ENCODE measurements at regions not wholly inside any gene's neighbourhood (a gene's known extent, or its start where the extent isn't known, plus 50 kb on each side); places are given as distances from the start of the nearest gene placed in this dataset.
"Not testable (repeated sequence)": the region's sequence is repeated elsewhere in the genome, so short reads cannot be mapped to it uniquely, and the experiment has no call there.

DNA sequence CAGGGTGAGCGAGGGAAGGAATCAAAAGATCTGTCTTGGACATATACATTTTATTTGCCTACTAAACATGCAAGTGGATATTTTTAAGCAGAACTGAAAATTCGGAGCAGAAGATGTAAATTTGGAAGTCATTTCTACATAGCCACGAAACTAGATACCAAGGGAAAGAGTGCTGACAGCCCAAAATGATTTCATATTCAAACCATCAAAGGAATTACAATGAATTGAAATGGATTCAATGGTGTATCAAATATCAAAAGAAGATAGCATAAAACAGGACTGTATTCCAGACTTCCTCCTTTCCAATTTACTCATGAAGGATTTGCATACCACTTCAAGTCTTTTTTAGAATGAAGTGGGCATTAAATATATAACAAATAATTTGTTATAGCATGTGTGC, 313.5 kb upstream of the KITLG start:
- no peak for DNase-seq (ENCODE audit: low read depth, low spot score)

- DNase-seq (ENCODE audit: low read depth, low spot score), result not testable (repeated sequence)
These were observed 311.2 kb upstream of the KITLG start for GRCh38 chr12:88891434-88891833.

GRCh38 chr12:88889326-88890110, 309.2 kb upstream of the KITLG start:
- DNase-seq (ENCODE audit: low read depth, low spot score), result no peak

DNA sequence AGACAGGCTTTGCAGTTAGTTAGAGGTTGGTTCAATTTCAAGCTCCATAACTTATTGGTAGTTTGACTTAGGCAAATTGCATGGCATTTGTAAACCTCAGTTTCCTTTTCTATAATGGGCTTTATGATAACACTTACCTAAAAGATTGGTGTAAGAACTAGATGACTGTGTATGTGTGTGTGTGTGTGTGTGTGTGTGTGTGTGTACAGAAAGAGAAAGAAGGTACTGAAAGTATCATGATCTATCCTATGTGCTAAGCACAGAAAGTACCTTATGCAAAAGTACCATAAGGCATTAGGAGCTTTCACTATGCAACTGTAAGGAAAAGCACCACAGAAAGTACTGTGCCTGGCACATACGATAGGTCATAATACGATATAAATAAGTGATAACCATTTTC, 304.3 kb upstream of the KITLG start:
- DNase-seq (ENCODE audit: low read depth, low spot score), result no peak

- DNase-seq (ENCODE audit: low read depth, low spot score), result no peak
These were observed 302.4 kb upstream of the KITLG start for GRCh38 chr12:88882662-88883061.

DNA sequence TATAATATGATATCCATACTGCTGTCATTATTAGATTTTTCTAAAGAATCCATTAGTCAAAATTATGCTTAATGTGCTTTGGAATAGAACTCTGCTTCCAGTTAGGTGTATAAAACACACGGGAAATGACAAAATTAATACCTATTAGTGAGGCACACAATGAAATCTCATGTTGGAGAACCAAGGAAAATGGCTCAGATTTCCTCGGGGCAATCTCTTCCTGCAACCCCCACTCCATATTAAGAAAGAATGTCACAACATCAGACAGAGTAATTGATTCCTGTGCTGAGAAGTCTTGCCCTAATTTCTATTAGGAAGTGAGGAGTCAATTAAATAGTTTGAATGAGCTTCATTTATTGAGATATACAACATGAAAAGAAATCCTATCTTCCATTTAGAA, 299.8 kb upstream of the KITLG start:
- DNase-seq (ENCODE audit: low read depth, low spot score), result no peak

GRCh38 chr12:88878295-88878694, 298.0 kb upstream of the KITLG start:
- no peak for DNase-seq (ENCODE audit: low read depth, low spot score)

DNA sequence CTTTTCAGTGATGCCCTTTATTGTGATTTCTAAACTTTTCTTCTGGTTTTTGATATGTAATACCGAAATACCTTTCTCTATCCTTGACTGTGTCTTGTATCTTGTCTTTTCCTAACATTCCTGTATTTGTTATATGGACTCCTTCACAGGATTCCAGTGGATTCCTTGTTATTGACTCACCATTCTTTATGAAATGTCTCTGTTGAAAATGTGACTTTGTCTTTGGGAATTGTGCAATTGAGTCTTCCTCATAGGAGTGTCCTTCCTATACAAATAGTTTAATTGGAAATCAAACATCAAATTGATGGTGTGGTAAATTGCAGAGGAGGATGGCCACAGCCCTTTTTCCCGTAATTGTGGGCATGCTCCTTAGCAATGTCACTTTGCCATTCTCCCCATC, 296.6 kb upstream of the KITLG start:
- no peak for DNase-seq (ENCODE audit: low read depth, low spot score)

- no peak for DNase-seq (ENCODE audit: low read depth, low spot score)
These were observed 289.9 kb upstream of the KITLG start for GRCh38 chr12:88870000-88870737.

DNA sequence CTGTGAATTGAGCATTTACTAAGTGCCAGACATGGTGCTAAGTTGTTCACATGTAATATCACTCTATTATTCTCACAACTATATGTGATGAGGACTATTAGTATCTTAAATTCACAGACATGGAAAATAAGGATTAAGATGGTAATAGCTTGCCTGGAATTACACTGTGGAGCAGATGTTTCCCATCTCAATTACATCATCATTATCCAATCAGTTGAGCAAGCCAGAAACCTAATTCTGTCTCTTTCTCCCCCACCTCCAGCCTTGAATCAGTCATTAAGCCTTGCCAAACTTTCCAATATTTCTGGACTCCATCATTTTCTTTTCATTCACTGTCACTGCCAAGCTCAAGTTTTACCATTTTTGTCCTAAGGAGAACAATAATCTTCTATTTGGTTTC, 287.8 kb upstream of the KITLG start:
- no peak for DNase-seq (ENCODE audit: low read depth, low spot score)

DNA sequence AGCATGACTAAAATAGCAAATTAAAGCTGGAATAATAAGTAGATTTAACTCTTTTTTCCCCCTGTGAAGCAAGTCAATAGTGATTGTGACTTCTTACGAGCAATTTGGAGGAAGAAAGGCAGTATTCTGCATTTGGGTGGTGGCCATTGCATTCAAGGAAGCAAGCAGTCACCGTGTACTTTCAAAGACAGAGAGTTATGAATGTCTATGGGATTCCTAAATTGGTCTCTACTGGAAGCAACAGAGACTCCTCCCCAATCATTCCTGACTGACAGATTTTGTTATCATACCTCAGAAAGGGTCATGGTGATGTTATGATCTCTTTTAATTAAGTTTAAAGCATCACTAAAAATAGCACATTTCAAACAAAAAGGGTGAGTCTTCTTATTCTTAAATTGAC, 287.2 kb upstream of the KITLG start:
- no peak for DNase-seq (ENCODE audit: low read depth, low spot score)

DNA sequence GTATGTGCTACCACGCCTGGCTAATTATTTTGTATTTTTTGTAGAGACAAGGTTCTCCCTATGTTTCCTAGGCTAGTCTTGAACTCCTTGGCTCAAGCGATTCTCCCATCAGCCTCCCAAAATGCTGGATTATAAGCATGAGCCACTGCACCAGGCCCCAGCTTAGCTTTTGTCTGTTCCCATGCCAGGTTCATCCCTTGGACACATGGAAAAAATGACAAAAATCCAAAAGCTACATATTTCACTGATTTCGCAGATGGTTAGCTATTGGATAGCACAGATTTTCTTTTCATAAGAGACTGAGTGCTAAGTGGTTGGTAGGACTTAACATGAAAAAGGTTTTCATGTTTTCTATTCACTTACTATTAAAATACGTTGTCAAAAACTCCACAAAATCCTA, 286.6 kb upstream of the KITLG start:
- no peak for DNase-seq (ENCODE audit: low read depth, low spot score)

DNA sequence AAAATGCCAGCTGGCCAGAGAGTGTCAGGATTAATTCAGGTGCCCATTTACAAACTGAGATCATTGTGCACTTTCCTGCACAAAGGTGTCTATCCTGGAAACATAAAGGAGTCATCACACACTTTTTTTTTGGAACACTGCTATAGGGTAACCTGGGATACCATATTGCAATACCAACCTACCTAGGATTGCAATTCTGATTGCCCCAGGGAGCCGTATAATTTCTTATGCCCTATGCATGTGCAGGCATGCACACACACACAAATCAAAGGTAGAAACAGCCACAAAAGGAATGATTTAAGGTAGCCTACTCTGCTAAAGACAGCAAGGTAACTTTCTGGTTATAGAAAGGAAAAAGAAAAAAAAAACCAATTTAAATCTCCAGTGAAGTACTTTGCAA, 285.3 kb upstream of the KITLG start:
- DNase-seq (ENCODE audit: low read depth, low spot score), result no peak

DNA sequence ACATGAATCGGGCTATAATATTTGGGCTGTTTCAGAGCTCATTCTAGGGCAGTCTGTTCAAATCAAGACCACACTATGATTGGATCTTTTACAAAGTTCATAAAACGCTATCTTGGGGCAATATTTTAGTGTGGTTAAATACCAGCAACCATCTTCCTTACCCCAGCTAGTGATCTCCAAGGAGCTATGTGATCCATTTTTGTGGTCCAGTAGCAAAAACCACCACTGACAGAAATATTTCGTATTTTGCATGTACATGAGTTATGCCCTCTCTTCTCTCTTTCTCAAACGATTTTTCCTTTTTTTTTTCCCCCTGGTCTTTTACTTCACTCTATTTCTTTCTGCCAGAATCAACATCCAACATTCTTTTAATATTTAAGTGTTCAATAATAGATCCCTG, 280.6 kb upstream of the KITLG start:
- no peak for DNase-seq (ENCODE audit: low read depth, low spot score)

DNA sequence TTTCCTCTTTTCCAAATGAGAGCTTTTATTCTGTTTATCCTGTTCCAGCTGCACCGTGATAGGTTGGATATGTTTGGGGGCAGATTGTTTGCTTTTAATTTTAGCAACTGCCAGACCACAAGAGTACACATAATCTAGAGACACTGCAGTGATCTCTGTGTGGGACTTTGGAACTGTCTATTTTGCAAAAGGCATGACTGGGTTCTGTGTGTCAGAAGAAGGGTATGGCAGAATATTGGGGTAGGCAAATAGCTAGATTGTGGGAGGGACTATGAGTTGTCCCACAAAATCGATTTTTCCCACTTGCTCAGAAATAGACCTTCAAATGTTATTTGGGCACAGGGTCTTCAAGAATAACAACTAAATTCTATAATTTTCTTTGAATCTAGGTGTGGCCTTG, 275.9 kb upstream of the KITLG start:
- no peak for DNase-seq (ENCODE audit: low read depth, low spot score)

GRCh38 chr12:88855301-88855700, 275.0 kb upstream of the KITLG start:
- no peak for DNase-seq (ENCODE audit: low read depth, low spot score)

GRCh38 chr12:88854260-88854659, 274.0 kb upstream of the KITLG start:
- DNase-seq (ENCODE audit: low read depth, low spot score), result no peak

DNA sequence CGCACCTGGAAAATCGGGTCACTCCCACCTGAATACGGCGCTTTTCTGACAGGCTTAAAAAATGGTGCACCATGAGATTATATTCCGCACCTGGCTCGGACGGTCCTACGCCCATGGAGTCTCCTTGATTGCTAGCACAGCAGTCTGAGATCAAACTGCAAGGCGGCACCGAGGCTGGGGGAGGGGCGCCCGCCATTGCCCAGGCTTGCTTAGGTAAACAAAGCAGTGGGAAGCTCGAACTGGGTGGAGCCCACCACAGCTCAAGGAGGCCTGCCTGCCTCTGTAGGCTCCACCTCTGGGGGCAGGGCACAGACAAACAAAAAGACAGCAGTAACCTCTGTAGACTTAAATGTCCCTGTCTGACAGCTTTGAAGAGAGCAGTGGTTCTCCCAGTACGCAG, 267.0 kb upstream of the KITLG start:
- DNase-seq (ENCODE audit: low read depth, low spot score), result not testable (repeated sequence)

- DNase-seq (ENCODE audit: low read depth, low spot score), result no peak
These were observed 264.2 kb upstream of the KITLG start for GRCh38 chr12:88844426-88844825.

- no peak for DNase-seq (ENCODE audit: low read depth, low spot score)
These were observed 262.0 kb upstream of the KITLG start for GRCh38 chr12:88842314-88842713.

DNA sequence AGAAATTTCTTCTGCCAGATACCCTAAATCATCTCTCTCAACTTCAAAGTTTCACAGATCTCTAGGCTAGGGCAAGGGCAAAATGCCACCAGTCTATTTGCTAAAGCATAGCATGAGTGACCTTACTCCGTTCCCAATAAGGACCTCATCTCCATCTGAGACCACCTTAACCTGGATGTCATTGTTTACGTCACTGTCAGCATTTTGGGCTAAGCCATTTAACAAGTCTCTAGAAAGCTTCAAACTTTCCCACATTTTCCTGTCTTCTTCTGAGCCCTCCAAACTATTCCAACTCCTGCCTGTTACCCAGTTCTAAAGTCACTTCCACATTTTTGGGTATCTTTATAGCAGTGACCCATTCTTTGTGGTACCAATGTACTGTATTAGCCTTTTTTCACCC, 259.2 kb upstream of the KITLG start:
- DNase-seq (ENCODE audit: low read depth, low spot score), result no peak

DNA sequence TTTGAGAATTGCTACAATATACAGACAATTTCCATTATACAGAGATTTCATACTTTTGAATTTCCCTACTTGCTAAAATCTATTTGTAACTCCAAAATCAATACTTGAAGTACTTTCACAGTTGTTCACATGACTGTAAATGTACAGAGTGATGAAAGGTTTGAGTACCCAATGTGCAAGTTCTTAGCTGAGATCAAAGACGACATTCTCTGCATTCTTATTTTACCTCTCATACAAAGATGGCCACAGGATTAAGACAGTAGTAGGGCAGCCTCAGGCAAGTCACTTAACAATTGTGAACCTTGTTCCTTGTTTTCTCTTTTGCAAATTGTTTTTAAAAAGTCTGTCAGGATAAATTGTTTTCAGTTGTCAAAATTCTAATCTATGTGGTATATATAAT, 255.9 kb upstream of the KITLG start:
- no peak for DNase-seq (ENCODE audit: low read depth, low spot score)

GRCh38 chr12:88834226-88834625, 254.0 kb upstream of the KITLG start:
- DNase-seq (ENCODE audit: low read depth, low spot score), result no peak

All from activated CD4-positive, CD25-positive, alpha-beta regulatory T cell treated with anti-CD3 and anti-CD28 coated beads, Interleukin-2, amount 50 U/mL, for 16 hours (primary cell).